ENCODE measurements at regions not wholly inside any gene's neighbourhood (a gene's known extent, or its start where the extent isn't known, plus 50 kb on each side); places are given as distances from the start of the nearest gene placed in this dataset.

GRCh38 chr9:115615821-115616665, 498.1 kb upstream of the TNC start:
- H3K4me3 ChIP-seq (ENCODE audit: low read depth, low read length), result no peak overlapping the region
- no peak overlapping the region for H3K27ac ChIP-seq (ENCODE audit: low read depth, low read length)
- H3K9ac ChIP-seq (ENCODE audit: low read length), result no peak overlapping the region
- no peaks in the 10 kb centered on the region for H3K27me3 ChIP-seq (ENCODE audit: control insufficient read depth, insufficient read depth, low read length)
- H3K4me1 ChIP-seq (ENCODE audit: control insufficient read depth, insufficient read depth, low read length), result no peaks in the 10 kb centered on the region; the same call in 1 of the 2 replicates
- H3K36me3 ChIP-seq (ENCODE audit: control insufficient read depth, insufficient read depth, low read length), result no peaks in the 10 kb centered on the region
- H3K9me3 ChIP-seq (ENCODE audit: control insufficient read depth, insufficient read depth, low read depth, low read length), result no peaks in the 10 kb centered on the region; the same call in 1 of the 2 replicates

- no peaks in the 10 kb centered on the region for H3K27me3 ChIP-seq (ENCODE audit: control insufficient read depth, insufficient read depth, low read length)
- no peaks in the 10 kb centered on the region; the same call in 1 of the 2 replicates for H3K9me3 ChIP-seq (ENCODE audit: control insufficient read depth, insufficient read depth, low read depth, low read length)
- no peak overlapping the region for H3K27ac ChIP-seq (ENCODE audit: low read depth, low read length)
- H3K36me3 ChIP-seq (ENCODE audit: control insufficient read depth, insufficient read depth, low read length), result no peaks in the 10 kb centered on the region
- no peak overlapping the region for H3K4me3 ChIP-seq (ENCODE audit: low read depth, low read length)
- H3K4me1 ChIP-seq (ENCODE audit: control insufficient read depth, insufficient read depth, low read length), result no peaks in the 10 kb centered on the region; the same call in 1 of the 2 replicates
- no peak overlapping the region for H3K9ac ChIP-seq (ENCODE audit: low read length)
Observed at GRCh38 chr9:115616666-115617239, 498.8 kb upstream of the TNC start.

GRCh38 chr9:115625251-115625650, 507.3 kb upstream of the TNC start:
- Histone ChIP-seq H3K36me3 (ENCODE audit: control insufficient read depth, insufficient read depth, low read length) (no peaks in the 10 kb centered on the region), H3K27ac (ENCODE audit: low read depth, low read length) (no peak overlapping the region), H3K27me3 (ENCODE audit: control insufficient read depth, insufficient read depth, low read length) (no peaks in the 10 kb centered on the region), H3K9me3 (ENCODE audit: control insufficient read depth, insufficient read depth, low read depth, low read length) (peaks cover 2% of the 10 kb centered on the region; the same call in 1 of the 2 replicates), H3K9ac (ENCODE audit: low read length) (no peak overlapping the region), H3K4me1 (ENCODE audit: control insufficient read depth, insufficient read depth, low read length) (peaks cover 5% of the 10 kb centered on the region; the same call in 1 of the 2 replicates), H3K4me3 (ENCODE audit: low read depth, low read length) (no peak overlapping the region)

- peaks cover 2% of the 10 kb centered on the region; the same call in 1 of the 2 replicates for H3K9me3 ChIP-seq (ENCODE audit: control insufficient read depth, insufficient read depth, low read depth, low read length)
- no peak overlapping the region for H3K9ac ChIP-seq (ENCODE audit: low read length)
- no peak overlapping the region for H3K4me3 ChIP-seq (ENCODE audit: low read depth, low read length)
- H3K36me3 ChIP-seq (ENCODE audit: control insufficient read depth, insufficient read depth, low read length), result no peaks in the 10 kb centered on the region
- H3K4me1 ChIP-seq (ENCODE audit: control insufficient read depth, insufficient read depth, low read length), result peaks cover 6% of the 10 kb centered on the region; the same call in 1 of the 2 replicates
- no peak overlapping the region for H3K27ac ChIP-seq (ENCODE audit: low read depth, low read length)
- H3K27me3 ChIP-seq (ENCODE audit: control insufficient read depth, insufficient read depth, low read length), result no peaks in the 10 kb centered on the region
Observed at GRCh38 chr9:115625954-115626353, 508.0 kb upstream of the TNC start.

GRCh38 chr9:115627511-115627910, 509.6 kb upstream of the TNC start:
- Histone ChIP-seq H3K27ac (ENCODE audit: low read depth, low read length) (no peak overlapping the region), H3K4me3 (ENCODE audit: low read depth, low read length) (no peak overlapping the region), H3K9me3 (ENCODE audit: control insufficient read depth, insufficient read depth, low read depth, low read length) (no peaks in the 10 kb centered on the region), H3K9ac (ENCODE audit: low read length) (no peak overlapping the region), H3K4me1 (ENCODE audit: control insufficient read depth, insufficient read depth, low read length) (peaks cover 6% of the 10 kb centered on the region; the same call in 1 of the 2 replicates), H3K27me3 (ENCODE audit: control insufficient read depth, insufficient read depth, low read length) (0 out of 2 replicates have a peak, but pooled peaks cover 1% of the 10 kb centered on the region), H3K36me3 (ENCODE audit: control insufficient read depth, insufficient read depth, low read length) (no peaks in the 10 kb centered on the region)

GRCh38 chr9:115628426-115628825, 510.5 kb upstream of the TNC start:
- H3K27ac ChIP-seq (ENCODE audit: low read depth, low read length), result no peak overlapping the region
- 0 out of 2 replicates have a peak, but pooled peaks cover 2% of the 10 kb centered on the region for H3K27me3 ChIP-seq (ENCODE audit: control insufficient read depth, insufficient read depth, low read length)

GRCh38 chr9:115629879-115630840, 512.2 kb upstream of the TNC start:
- no peak overlapping the region for H3K27ac ChIP-seq (ENCODE audit: low read depth, low read length)
- H3K4me1 ChIP-seq (ENCODE audit: control insufficient read depth, insufficient read depth, low read length), result peaks cover 6% of the 10 kb centered on the region; the same call in 1 of the 2 replicates
- 0 out of 2 replicates have a peak, but pooled peaks cover 2% of the 10 kb centered on the region for H3K27me3 ChIP-seq (ENCODE audit: control insufficient read depth, insufficient read depth, low read length)
- H3K9ac ChIP-seq (ENCODE audit: low read length), result no peak overlapping the region
- H3K36me3 ChIP-seq (ENCODE audit: control insufficient read depth, insufficient read depth, low read length), result no peaks in the 10 kb centered on the region
- H3K4me3 ChIP-seq (ENCODE audit: low read depth, low read length), result no peak overlapping the region
- H3K9me3 ChIP-seq (ENCODE audit: control insufficient read depth, insufficient read depth, low read depth, low read length), result no peaks in the 10 kb centered on the region

More at GRCh38 chr9:115628426-115628825, 510.5 kb upstream of the TNC start:
- Histone ChIP-seq H3K4me3 (ENCODE audit: low read depth, low read length) (no peak overlapping the region), H3K9ac (ENCODE audit: low read length) (no peak overlapping the region), H3K9me3 (ENCODE audit: control insufficient read depth, insufficient read depth, low read depth, low read length) (no peaks in the 10 kb centered on the region), H3K4me1 (ENCODE audit: control insufficient read depth, insufficient read depth, low read length) (peaks cover 6% of the 10 kb centered on the region; the same call in 1 of the 2 replicates), H3K36me3 (ENCODE audit: control insufficient read depth, insufficient read depth, low read length) (no peaks in the 10 kb centered on the region)

GRCh38 chr9:115632391-115632790, 514.4 kb upstream of the TNC start:
- peaks cover 6% of the 10 kb centered on the region; the same call in 1 of the 2 replicates for H3K4me1 ChIP-seq (ENCODE audit: control insufficient read depth, insufficient read depth, low read length)
- no peak overlapping the region for H3K27ac ChIP-seq (ENCODE audit: low read depth, low read length)
- H3K27me3 ChIP-seq (ENCODE audit: control insufficient read depth, insufficient read depth, low read length), result 0 out of 2 replicates have a peak, but pooled peaks cover 2% of the 10 kb centered on the region
- H3K9ac ChIP-seq (ENCODE audit: low read length), result no peak overlapping the region
- no peak overlapping the region for H3K4me3 ChIP-seq (ENCODE audit: low read depth, low read length)
- no peaks in the 10 kb centered on the region for H3K9me3 ChIP-seq (ENCODE audit: control insufficient read depth, insufficient read depth, low read depth, low read length)
- H3K36me3 ChIP-seq (ENCODE audit: control insufficient read depth, insufficient read depth, low read length), result no peaks in the 10 kb centered on the region

GRCh38 chr9:115633104-115633503, 515.1 kb upstream of the TNC start:
- H3K9ac ChIP-seq (ENCODE audit: low read length), result no peak overlapping the region
- H3K27me3 ChIP-seq (ENCODE audit: control insufficient read depth, insufficient read depth, low read length), result 0 out of 2 replicates have a peak, but pooled peaks cover 2% of the 10 kb centered on the region
- no peak overlapping the region for H3K27ac ChIP-seq (ENCODE audit: low read depth, low read length)
- no peak overlapping the region for H3K4me3 ChIP-seq (ENCODE audit: low read depth, low read length)
- H3K36me3 ChIP-seq (ENCODE audit: control insufficient read depth, insufficient read depth, low read length), result no peaks in the 10 kb centered on the region
- peaks cover 6% of the 10 kb centered on the region; the same call in 1 of the 2 replicates for H3K4me1 ChIP-seq (ENCODE audit: control insufficient read depth, insufficient read depth, low read length)
- H3K9me3 ChIP-seq (ENCODE audit: control insufficient read depth, insufficient read depth, low read depth, low read length), result no peaks in the 10 kb centered on the region

- no peaks in the 10 kb centered on the region for H3K36me3 ChIP-seq (ENCODE audit: control insufficient read depth, insufficient read depth, low read length)
- H3K27ac ChIP-seq (ENCODE audit: low read depth, low read length), result no peak overlapping the region
- H3K4me3 ChIP-seq (ENCODE audit: low read depth, low read length), result no peak overlapping the region
- no peak overlapping the region for H3K9ac ChIP-seq (ENCODE audit: low read length)
- H3K9me3 ChIP-seq (ENCODE audit: control insufficient read depth, insufficient read depth, low read depth, low read length), result no peaks in the 10 kb centered on the region
- 0 out of 2 replicates have a peak, but pooled peaks cover 2% of the 10 kb centered on the region for H3K27me3 ChIP-seq (ENCODE audit: control insufficient read depth, insufficient read depth, low read length)
- no peaks in the 10 kb centered on the region for H3K4me1 ChIP-seq (ENCODE audit: control insufficient read depth, insufficient read depth, low read length)
Observed at GRCh38 chr9:115635680-115636383, 517.8 kb upstream of the PAPPA start.

Data from HUES6 (cell line).